ENCODE measurements at regions not wholly inside any gene's neighbourhood (a gene's known extent, or its start where the extent isn't known, plus 50 kb on each side); places are given as distances from the start of the nearest gene placed in this dataset.

- H3K27ac ChIP-seq (ENCODE audit: control insufficient read depth, insufficient read depth): no peak overlapping the region
- H3K4me1 ChIP-seq (ENCODE audit: control insufficient read depth, insufficient read depth, low read length): peaks cover 12% of the 10 kb centered on the region
- RAD21 ChIA-PET (ENCODE audit: unreplicated experiment): interaction anchor here (1.0 to 9.1 kb wide), 19 partner anchors 8 to 116 kb away, joined by 3 to 164 read pairs (median 7); partner anchors contain the start of gene SEMA6A
- no peaks in the 10 kb centered on the region for H3K27me3 ChIP-seq (replicated peaks in 1 of 2; ENCODE audit: control insufficient read depth in 2 of 2, insufficient read depth in 2 of 2, low read length in 1 of 2)
- DNase-seq (ENCODE audit: low read depth, low spot score) (no peak), FAIRE-seq (no peak), ATAC-seq (no peak)
- no peaks in the 10 kb centered on the region for H3K79me2 ChIP-seq (ENCODE audit: control insufficient read depth, insufficient read depth, low read length)
- POLR2A ChIA-PET: interaction anchor here (0.7 to 6.0 kb wide), 9 partner anchors 9 to 116 kb away, joined by 3 to 40 read pairs (median 5); partner anchors contain the start of gene SEMA6A
- SMC1A ChIA-PET (ENCODE audit: uncharacterized antibody, unreplicated experiment): interaction anchor here (1.3 to 17.6 kb wide), 15 partner anchors 9 to 113 kb away, joined by 3 to 394 read pairs (median 7); partner anchors contain the start of gene SEMA6A
- in situ Hi-C loops (cut with MboI) (loop anchor here (5.0 kb wide), 1 partner anchor 73 kb away; no protein-coding TSS in a partner anchor), intact Hi-C loops (cut with micrococcal nuclease; ENCODE audit: unreplicated experiment) (loop anchor here (5.0 kb wide), 1 partner anchor 57 kb away; no protein-coding TSS in a partner anchor)
- H4K20me1 ChIP-seq (ENCODE audit: control insufficient read depth, insufficient read depth): no peaks in the 10 kb centered on the region
- no TSS peak for BruUV-seq (replicated peaks)
- H3K36me3 ChIP-seq (ENCODE audit: control insufficient read depth in 2 of 2, insufficient read depth in 2 of 2, low read length in 1 of 2): no peaks in the 10 kb centered on the region
- H3K9me3 ChIP-seq (replicated peaks; ENCODE audit: control insufficient read depth, insufficient read depth, low read length): no peaks in the 10 kb centered on the region
- H3K4me3 ChIP-seq: no peak overlapping the region
- 73% methylated on average over 7 of the region's 7 CpGs for WGBS (ENCODE audit: insufficient coverage, insufficient replicate concordance, low lambda C conversion rate, missing lambda C conversion rate)
- no peak overlapping the region for H3K4me2 ChIP-seq (ENCODE audit: control insufficient read depth, insufficient read depth)
- H2AFZ ChIP-seq (ENCODE audit: control insufficient read depth, low read depth, low read length): no peak overlapping the region
- CTCF ChIA-PET: interaction anchor here (0.7 to 5.9 kb wide), 9 partner anchors 8 to 113 kb away, joined by 3 to 42 read pairs (median 4); partner anchors contain the start of gene SEMA6A
- H3K9ac ChIP-seq (ENCODE audit: control insufficient read depth, insufficient read depth, low read length): no peak overlapping the region
- TF ChIP-seq POLR2AphosphoS5 (IDR thresholded peaks at IDR 0.05; ENCODE audit: low read length): no peak
- no peak for TF ChIP-seq LARP7 (IDR thresholded peaks at IDR 0.05)
- TF ChIP-seq ZBED1 (IDR thresholded peaks at IDR 0.05; ENCODE audit: borderline replicate concordance): no peak
- no peak for TF ChIP-seq EP300 (IDR thresholded peaks at IDR 0.05; ENCODE audit: borderline replicate concordance in 1 of 2, control insufficient read depth in 1 of 2, low read depth in 2 of 2, low read length in 2 of 2)
- TF ChIP-seq CHD2 (IDR thresholded peaks at IDR 0.05; ENCODE audit: borderline replicate concordance, low read depth, low read length): no peak
- TF ChIP-seq YBX1 (IDR thresholded peaks at IDR 0.05): no peak
- TF ChIP-seq ZSCAN29 (IDR thresholded peaks at IDR 0.05): no peak
- TF ChIP-seq HCFC1 (IDR thresholded peaks at IDR 0.05; ENCODE audit: low read length): no peak
- TF ChIP-seq FOS (IDR thresholded peaks at IDR 0.05; ENCODE audit: borderline replicate concordance, extremely low read depth, insufficient read length): no peak
- TF ChIP-seq MTA2 (IDR thresholded peaks at IDR 0.05; ENCODE audit: low read depth): no peak
- TF ChIP-seq ZNF207 (IDR thresholded peaks at IDR 0.05; ENCODE audit: borderline replicate concordance): no peak
- TF ChIP-seq BCLAF1 (IDR thresholded peaks at IDR 0.05): no peak
- TF ChIP-seq GATAD2B (conservative IDR thresholded peaks at IDR 0.05; ENCODE audit: low read depth): no peak
- no peak for TF ChIP-seq NFIC (IDR thresholded peaks at IDR 0.05; ENCODE audit: low read depth, low read length)
- TF ChIP-seq ZNF384 (IDR thresholded peaks at IDR 0.05; ENCODE audit: borderline replicate concordance, low read depth, low read length): no peak
- no peak for TF ChIP-seq SMC3 (IDR thresholded peaks at IDR 0.05; ENCODE audit: borderline replicate concordance, low read length)
- TF ChIP-seq ETV6 (conservative IDR thresholded peaks at IDR 0.05 in 1 of 2, IDR thresholded peaks at IDR 0.05 in 1 of 2; ENCODE audit: borderline replicate concordance in 1 of 2, low read depth in 1 of 2): no peak
Measured at GRCh38 chr5:116650544-116650943, 75.9 kb upstream of the SEMA6A start.

All from GM12878 (cell line).